ENCODE measurements at regions not wholly inside any gene's neighbourhood (a gene's known extent, or its start where the extent isn't known, plus 50 kb on each side); places are given as distances from the start of the nearest gene placed in this dataset.

- no peaks in the 10 kb centered on the region for H3K4me1 Mint-ChIP-seq
- CTCF ChIA-PET, result no interaction called here
- no peak for DNase-seq
Observed at GRCh38 chr14:42112108-42112507, 505.4 kb downstream of the LRFN5 start.

GRCh38 chr14:42111355-42111754 lies 504.7 kb downstream of the LRFN5 start:
- no peaks in the 10 kb centered on the region for H3K4me1 Mint-ChIP-seq
- no peaks in the 10 kb centered on the region for H3K27me3 Mint-ChIP-seq
- no peak overlapping the region for H3K4me3 Mint-ChIP-seq
- no peak overlapping the region for H3K27ac Mint-ChIP-seq
- no peaks in the 10 kb centered on the region for H3K36me3 Mint-ChIP-seq
- peaks cover 6% of the 10 kb centered on the region for H3K9me3 Mint-ChIP-seq (ENCODE audit: low read depth)
- CTCF ChIA-PET, result no interaction called here
- ATAC-seq (no peak), DNase-seq (no peak)

More at GRCh38 chr14:42112108-42112507, 505.4 kb downstream of the LRFN5 start:
- Mint-ChIP-seq H3K4me3 (no peak overlapping the region), H3K9me3 (ENCODE audit: low read depth) (peaks cover 8% of the 10 kb centered on the region), H3K27ac (no peak overlapping the region), H3K27me3 (no peaks in the 10 kb centered on the region), H3K36me3 (no peaks in the 10 kb centered on the region)
- no peak for ATAC-seq

GRCh38 chr14:42110167-42110566 lies 503.5 kb downstream of the LRFN5 start:
- DNase-seq (no peak), ATAC-seq (no peak)
- Mint-ChIP-seq H3K36me3 (no peaks in the 10 kb centered on the region), H3K4me1 (no peaks in the 10 kb centered on the region), H3K27ac (no peak overlapping the region), H3K9me3 (ENCODE audit: low read depth) (peaks cover 6% of the 10 kb centered on the region), H3K4me3 (no peak overlapping the region), H3K27me3 (no peaks in the 10 kb centered on the region)
- CTCF ChIA-PET, result no interaction called here

GRCh38 chr14:42095155-42095554 lies 488.5 kb downstream of the LRFN5 start:
- CTCF ChIA-PET, result no interaction called here
- Mint-ChIP-seq H3K4me3 (no peak overlapping the region), H3K27me3 (no peaks in the 10 kb centered on the region), H3K27ac (no peak overlapping the region), H3K36me3 (no peaks in the 10 kb centered on the region), H3K9me3 (ENCODE audit: low read depth) (peaks cover 3% of the 10 kb centered on the region), H3K4me1 (no peaks in the 10 kb centered on the region)
- ATAC-seq, result no peak
- no peak for DNase-seq

- ATAC-seq (no peak), DNase-seq (no peak)
- CTCF ChIA-PET, result no interaction called here
- H3K27ac Mint-ChIP-seq, result no peak overlapping the region
- no peaks in the 10 kb centered on the region for H3K9me3 Mint-ChIP-seq (ENCODE audit: low read depth)
- H3K4me1 Mint-ChIP-seq, result no peaks in the 10 kb centered on the region
- H3K4me3 Mint-ChIP-seq, result no peak overlapping the region
- no peaks in the 10 kb centered on the region for H3K36me3 Mint-ChIP-seq
- H3K27me3 Mint-ChIP-seq, result no peaks in the 10 kb centered on the region
Observed at GRCh38 chr14:42090122-42090521, 483.4 kb downstream of the LRFN5 start.

GRCh38 chr14:42079911-42080310 lies 473.2 kb downstream of the LRFN5 start:
- CTCF ChIA-PET, result no interaction called here
- Mint-ChIP-seq H3K4me1 (no peaks in the 10 kb centered on the region), H3K27me3 (no peaks in the 10 kb centered on the region), H3K36me3 (no peaks in the 10 kb centered on the region), H3K9me3 (ENCODE audit: low read depth) (no peaks in the 10 kb centered on the region), H3K27ac (no peak overlapping the region), H3K4me3 (no peak overlapping the region)
- DNase-seq, result no peak
- ATAC-seq, result no peak

GRCh38 chr14:42078345-42078744 lies 471.7 kb downstream of the LRFN5 start:
- no peak overlapping the region for H3K4me3 Mint-ChIP-seq
- H3K36me3 Mint-ChIP-seq, result no peaks in the 10 kb centered on the region
- DNase-seq (no peak), ATAC-seq (no peak)
- H3K9me3 Mint-ChIP-seq (ENCODE audit: low read depth), result no peaks in the 10 kb centered on the region
- no peaks in the 10 kb centered on the region for H3K27me3 Mint-ChIP-seq
- CTCF ChIA-PET, result no interaction called here
- no peak overlapping the region for H3K27ac Mint-ChIP-seq
- no peaks in the 10 kb centered on the region for H3K4me1 Mint-ChIP-seq

- CTCF ChIA-PET, result no interaction called here
- Mint-ChIP-seq H3K27ac (no peak overlapping the region), H3K36me3 (no peaks in the 10 kb centered on the region), H3K9me3 (ENCODE audit: low read depth) (peaks cover 2% of the 10 kb centered on the region), H3K4me3 (no peak overlapping the region), H3K4me1 (no peaks in the 10 kb centered on the region), H3K27me3 (no peaks in the 10 kb centered on the region)
- no peak for ATAC-seq
- no peak for DNase-seq
Observed at GRCh38 chr14:42070031-42070430, 463.4 kb downstream of the LRFN5 start.

- no peak overlapping the region for H3K27ac Mint-ChIP-seq
- DNase-seq (no peak), ATAC-seq (no peak)
- H3K4me1 Mint-ChIP-seq, result no peaks in the 10 kb centered on the region
- no peaks in the 10 kb centered on the region for H3K9me3 Mint-ChIP-seq (ENCODE audit: low read depth)
- H3K4me3 Mint-ChIP-seq, result no peak overlapping the region
- CTCF ChIA-PET, result no interaction called here
- H3K36me3 Mint-ChIP-seq, result no peaks in the 10 kb centered on the region
- no peaks in the 10 kb centered on the region for H3K27me3 Mint-ChIP-seq
Observed at GRCh38 chr14:42057111-42057510, 450.4 kb downstream of the LRFN5 start.

GRCh38 chr14:42047421-42048055 lies 440.9 kb downstream of the LRFN5 start:
- DNase-seq (no peak), ATAC-seq (no peak)
- Mint-ChIP-seq H3K9me3 (ENCODE audit: low read depth) (peaks cover 4% of the 10 kb centered on the region), H3K27ac (no peak overlapping the region), H3K4me3 (no peak overlapping the region), H3K4me1 (no peaks in the 10 kb centered on the region), H3K27me3 (no peaks in the 10 kb centered on the region), H3K36me3 (no peaks in the 10 kb centered on the region)
- CTCF ChIA-PET, result no interaction called here

- no peaks in the 10 kb centered on the region for H3K27me3 Mint-ChIP-seq
- ATAC-seq (no peak), DNase-seq (no peak)
- no peak overlapping the region for H3K27ac Mint-ChIP-seq
- no peaks in the 10 kb centered on the region for H3K4me1 Mint-ChIP-seq
- no peak overlapping the region for H3K4me3 Mint-ChIP-seq
- CTCF ChIA-PET, result no interaction called here
- no peaks in the 10 kb centered on the region for H3K36me3 Mint-ChIP-seq
- H3K9me3 Mint-ChIP-seq (ENCODE audit: low read depth), result peaks cover 4% of the 10 kb centered on the region
Observed at GRCh38 chr14:42045383-42045782, 438.7 kb downstream of the LRFN5 start.

- CTCF ChIA-PET, result no interaction called here
- Mint-ChIP-seq H3K27ac (no peak overlapping the region), H3K4me3 (no peak overlapping the region), H3K27me3 (no peaks in the 10 kb centered on the region), H3K4me1 (no peaks in the 10 kb centered on the region), H3K9me3 (ENCODE audit: low read depth) (peaks cover 5% of the 10 kb centered on the region), H3K36me3 (no peaks in the 10 kb centered on the region)
- DNase-seq, result no peak
- no peak for ATAC-seq
Observed at GRCh38 chr14:42028607-42029006, 421.9 kb downstream of the LRFN5 start.

GRCh38 chr14:42027271-42027670 lies 420.6 kb downstream of the LRFN5 start:
- Mint-ChIP-seq H3K9me3 (ENCODE audit: low read depth) (peaks cover 7% of the 10 kb centered on the region), H3K4me1 (no peaks in the 10 kb centered on the region), H3K36me3 (no peaks in the 10 kb centered on the region), H3K27ac (no peak overlapping the region), H3K4me3 (no peak overlapping the region), H3K27me3 (no peaks in the 10 kb centered on the region)
- CTCF ChIA-PET, result no interaction called here
- DNase-seq (no peak), ATAC-seq (no peak)

- no peak for DNase-seq
- Mint-ChIP-seq H3K4me3 (no peak overlapping the region), H3K27ac (no peak overlapping the region), H3K4me1 (no peaks in the 10 kb centered on the region), H3K27me3 (no peaks in the 10 kb centered on the region), H3K36me3 (no peaks in the 10 kb centered on the region), H3K9me3 (ENCODE audit: low read depth) (peaks cover 14% of the 10 kb centered on the region)
- ATAC-seq, result no peak
- CTCF ChIA-PET, result no interaction called here
Observed at GRCh38 chr14:42023452-42023851, 416.8 kb downstream of the LRFN5 start.

GRCh38 chr14:42014301-42014700 lies 407.6 kb downstream of the LRFN5 start:
- CTCF ChIA-PET, result no interaction called here
- H3K4me1 Mint-ChIP-seq, result no peaks in the 10 kb centered on the region
- H3K27me3 Mint-ChIP-seq, result no peaks in the 10 kb centered on the region
- H3K36me3 Mint-ChIP-seq, result no peaks in the 10 kb centered on the region
- H3K4me3 Mint-ChIP-seq, result no peak overlapping the region
- H3K27ac Mint-ChIP-seq, result no peak overlapping the region
- ATAC-seq (no peak), DNase-seq (no peak)
- H3K9me3 Mint-ChIP-seq (ENCODE audit: low read depth), result peaks cover 14% of the 10 kb centered on the region
